Endothelial cell of umbilical vein (primary cell): ENCODE measurements at regions not wholly inside any gene's neighbourhood (a gene's known extent, or its start where the extent isn't known, plus 50 kb on each side); places are given as distances from the start of the nearest gene placed in this dataset.

Source experiments
- EZH2 ChIP-seq: IDR thresholded peaks from 2 replicates; pipeline ENCODE4 v1.6.1; 2012; ENCODE audit warnings: borderline replicate concordance, low read depth, mild to moderate bottlenecking, moderate library complexity, low read length, inconsistent platforms; ENCODE audit not compliant: severe bottlenecking
- GATA2 ChIP-seq: IDR thresholded peaks from 2 replicates; pipeline ENCODE4 v1.7.0; 2011; ENCODE audit warnings: low read depth, mild to moderate bottlenecking, moderate library complexity, mixed read lengths, low read length; ENCODE audit not compliant: insufficient read length, insufficient read depth
- JUN ChIP-seq: IDR thresholded peaks from 2 replicates; pipeline ENCODE4 v1.6.1; 2011; ENCODE audit warnings: borderline replicate concordance, low read depth; ENCODE audit not compliant: insufficient read length, insufficient read depth
- MAX ChIP-seq: IDR thresholded peaks from 2 replicates; pipeline ENCODE4 v1.6.1; 2011; ENCODE audit not compliant: insufficient read depth, insufficient read length
- POLR2A ChIP-seq: IDR thresholded peaks from 2 replicates; pipeline ENCODE4 v1.6.1; 2012; ENCODE audit warnings: low read depth, mild to moderate bottlenecking, control low read depth, low read length
- POLR2AphosphoS5 ChIP-seq: IDR thresholded peaks from 2 replicates; pipeline ENCODE4 v1.6.1; 2012; ENCODE audit warnings: low read depth, mild to moderate bottlenecking, control low read depth, low read length, moderate library complexity; ENCODE audit not compliant: insufficient read depth
- TF ChIP-seq, protein P1 (sequence below), 2 donors: IDR thresholded peaks; 1 replicate in 1 of 2; 2 replicates in 1 of 2; pipeline ENCODE4 v1.5.1; 2011; ENCODE audit warnings: low read length in 2 of 2, mild to moderate bottlenecking in 2 of 2, moderate library complexity in 2 of 2, control low read depth in 1 of 2, inconsistent platforms in 1 of 2, low read depth in 1 of 2; ENCODE audit not compliant: insufficient read depth in 1 of 2; ENCODE audit errors: extremely low read depth in 1 of 2

GRCh38 chr14:61965030-61965745 is 203.0 kb downstream of the SNAPC1 start:
- TF ChIP-seq, protein P1, sequence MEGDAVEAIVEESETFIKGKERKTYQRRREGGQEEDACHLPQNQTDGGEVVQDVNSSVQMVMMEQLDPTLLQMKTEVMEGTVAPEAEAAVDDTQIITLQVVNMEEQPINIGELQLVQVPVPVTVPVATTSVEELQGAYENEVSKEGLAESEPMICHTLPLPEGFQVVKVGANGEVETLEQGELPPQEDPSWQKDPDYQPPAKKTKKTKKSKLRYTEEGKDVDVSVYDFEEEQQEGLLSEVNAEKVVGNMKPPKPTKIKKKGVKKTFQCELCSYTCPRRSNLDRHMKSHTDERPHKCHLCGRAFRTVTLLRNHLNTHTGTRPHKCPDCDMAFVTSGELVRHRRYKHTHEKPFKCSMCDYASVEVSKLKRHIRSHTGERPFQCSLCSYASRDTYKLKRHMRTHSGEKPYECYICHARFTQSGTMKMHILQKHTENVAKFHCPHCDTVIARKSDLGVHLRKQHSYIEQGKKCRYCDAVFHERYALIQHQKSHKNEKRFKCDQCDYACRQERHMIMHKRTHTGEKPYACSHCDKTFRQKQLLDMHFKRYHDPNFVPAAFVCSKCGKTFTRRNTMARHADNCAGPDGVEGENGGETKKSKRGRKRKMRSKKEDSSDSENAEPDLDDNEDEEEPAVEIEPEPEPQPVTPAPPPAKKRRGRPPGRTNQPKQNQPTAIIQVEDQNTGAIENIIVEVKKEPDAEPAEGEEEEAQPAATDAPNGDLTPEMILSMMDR (IDR thresholded peaks at IDR 0.05; ENCODE audit: extremely low read depth in 1 of 2, insufficient read depth in 1 of 2, low read depth in 1 of 2, low read length in 2 of 2), result no peak
- TF ChIP-seq POLR2A (no peak), MAX (no peak), POLR2AphosphoS5 (no peak), EZH2 (no peak), GATA2 (no peak), JUN (no peak)
